MM.1S (cell line): ENCODE measurements at regions not wholly inside any gene's neighbourhood (a gene's known extent, or its start where the extent isn't known, plus 50 kb on each side); places are given as distances from the start of the nearest gene placed in this dataset.

Source experiments
- CTCF ChIP-seq: fragments of 300-600 bp; sonication (generic); IDR thresholded peaks from 2 replicates; pipeline ENCODE4 v1.5.1; 2016; ENCODE audit warnings: antibody characterized with exemption, low read length, mixed read lengths
- EZH2 ChIP-seq: fragments of 300-600 bp; sonication (generic); optimal IDR thresholded peaks from 2 replicates; pipeline ENCODE3; 2017; ENCODE audit warnings: low read depth, mild to moderate bottlenecking, antibody characterized with exemption, low read length, mixed read lengths
- EZH2phosphoT487 ChIP-seq: fragments of 300-600 bp; sonication (generic); IDR thresholded peaks from 2 replicates; pipeline ENCODE4 v1.6.1; 2018; ENCODE audit warnings: antibody characterized with exemption, low read length

GRCh38 chr6:12436224-12436623, 146.1 kb downstream of the EDN1 start:
- TF ChIP-seq EZH2, result no peak
- TF ChIP-seq CTCF, result no peak
- TF ChIP-seq EZH2phosphoT487, result no peak
